Activated T-cell treated with anti-CD3 and anti-CD28 coated beads for 4 hours (primary cell): ENCODE measurements at regions not wholly inside any gene's neighbourhood (a gene's known extent, or its start where the extent isn't known, plus 50 kb on each side); places are given as distances from the start of the nearest gene placed in this dataset.

Experiments
- DNase-seq: peaks from one replicate; pipeline ENCODE4 v3.0.0-alpha.2; 2020

DNA sequence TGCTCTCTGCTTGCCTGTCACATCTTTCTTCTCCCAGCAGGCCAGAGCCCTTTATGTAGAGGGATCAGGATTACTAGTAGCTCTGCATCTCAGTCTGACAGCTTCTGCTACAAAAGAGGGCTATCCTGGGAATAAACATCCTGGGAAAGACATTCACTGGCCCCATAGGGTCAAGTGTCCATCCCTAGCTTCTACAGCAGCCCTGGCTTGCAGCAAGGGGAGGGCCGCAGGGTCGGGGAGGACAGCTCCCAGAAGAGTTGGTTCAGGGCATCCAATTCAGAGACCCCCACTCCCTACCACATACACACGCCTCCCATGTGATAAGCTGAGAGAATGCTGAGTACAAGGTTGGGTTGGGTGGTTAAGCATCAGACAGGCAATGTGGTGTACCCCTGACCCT is 154.1 kb upstream of the PDE10A start:
- no peak for DNase-seq

DNA sequence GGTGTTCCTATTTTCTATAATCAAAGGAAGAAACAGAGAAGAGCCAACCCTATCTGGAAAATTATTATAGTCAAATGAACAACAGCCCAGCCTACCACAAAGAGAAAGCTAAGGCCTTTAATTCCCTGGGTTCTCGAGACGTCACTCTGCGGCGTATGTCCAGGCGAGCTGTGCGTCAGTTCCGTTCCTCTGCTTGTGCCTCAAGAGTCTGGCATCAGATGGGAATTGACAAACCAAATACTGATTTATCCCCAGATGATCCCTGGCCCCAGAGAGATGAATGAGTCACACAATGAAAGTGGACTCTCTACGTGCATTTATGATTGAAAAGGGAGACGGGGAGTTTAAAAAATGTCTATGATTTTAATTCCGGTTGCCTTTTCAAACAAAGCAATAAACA is 151.6 kb upstream of the PDE10A start:
- no peak for DNase-seq

DNA sequence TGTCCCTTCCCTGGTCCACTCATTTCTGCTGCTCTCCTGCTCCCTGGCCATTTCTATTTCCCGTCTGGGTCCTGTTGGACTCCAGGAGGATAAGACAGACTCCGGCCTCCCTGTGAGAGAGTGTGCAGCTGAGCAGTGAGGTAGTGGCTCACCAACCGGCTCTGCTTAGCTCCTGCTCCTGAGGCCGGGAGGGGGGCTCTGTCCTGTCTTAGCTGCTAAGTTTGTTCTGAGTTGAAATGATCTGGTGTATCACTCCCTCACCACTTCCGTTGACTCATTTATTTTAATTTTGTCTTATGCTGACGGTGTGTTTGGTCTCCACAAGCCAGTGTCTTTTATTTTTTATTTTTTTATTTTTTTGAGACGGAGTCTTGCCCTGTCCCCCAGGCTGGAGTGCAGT is 148.5 kb upstream of the PDE10A start:
- DNase-seq = no peak

DNA sequence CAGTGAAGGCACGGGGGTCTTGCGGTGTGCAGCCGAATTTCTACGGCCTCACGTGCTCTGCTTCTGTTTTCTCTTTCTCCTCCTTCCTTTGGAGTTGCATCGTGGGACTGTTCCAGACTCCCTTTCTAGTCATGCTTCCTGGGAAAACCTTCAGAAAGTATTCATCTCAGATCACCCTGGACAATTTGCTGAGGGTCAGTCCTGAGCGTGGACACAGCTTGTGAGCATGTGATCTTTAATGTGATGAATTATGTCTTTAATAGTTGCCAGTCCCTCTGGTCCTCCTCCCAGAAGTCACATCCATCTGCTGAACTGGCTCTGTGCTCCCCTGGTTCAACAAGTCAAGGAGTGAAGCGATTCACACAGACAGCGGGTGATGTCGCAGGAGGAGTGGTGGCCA is 145.0 kb upstream of the PDE10A start:
- no peak for DNase-seq

DNA sequence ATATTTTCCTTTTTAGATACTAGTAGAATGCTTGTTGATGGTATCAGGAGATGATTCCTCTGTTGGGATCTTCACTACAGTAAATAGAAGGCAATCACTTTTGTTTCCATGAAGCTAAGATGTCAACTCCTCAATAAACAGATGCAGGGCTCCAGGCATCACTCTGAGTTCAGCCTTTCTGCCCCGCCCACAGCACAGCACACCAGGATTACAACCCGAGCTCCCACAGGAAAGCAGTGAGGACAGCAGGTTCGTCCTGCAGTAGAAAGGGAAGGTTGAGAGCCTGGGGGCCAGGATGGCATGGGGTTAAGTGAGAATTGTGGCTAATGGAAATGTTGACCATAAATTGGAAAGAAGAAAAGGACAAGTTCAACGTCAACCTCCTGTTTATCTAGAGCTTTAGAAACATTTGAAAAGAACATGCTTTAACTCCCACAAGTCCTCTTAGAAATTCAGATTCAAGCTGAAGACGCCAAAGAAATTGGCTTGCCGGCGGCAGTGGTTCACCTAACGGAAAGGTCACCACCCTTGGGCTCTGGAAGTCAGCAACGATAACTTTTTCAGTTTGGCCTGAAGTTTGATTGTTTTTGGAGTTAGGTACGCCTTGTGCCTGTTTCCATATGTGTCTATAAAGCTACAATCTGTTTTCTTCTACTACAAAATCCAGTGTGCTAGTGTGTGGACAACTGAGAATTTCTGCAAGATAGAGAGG is 144.4 kb upstream of the PDE10A start:
- no peak for DNase-seq

DNA sequence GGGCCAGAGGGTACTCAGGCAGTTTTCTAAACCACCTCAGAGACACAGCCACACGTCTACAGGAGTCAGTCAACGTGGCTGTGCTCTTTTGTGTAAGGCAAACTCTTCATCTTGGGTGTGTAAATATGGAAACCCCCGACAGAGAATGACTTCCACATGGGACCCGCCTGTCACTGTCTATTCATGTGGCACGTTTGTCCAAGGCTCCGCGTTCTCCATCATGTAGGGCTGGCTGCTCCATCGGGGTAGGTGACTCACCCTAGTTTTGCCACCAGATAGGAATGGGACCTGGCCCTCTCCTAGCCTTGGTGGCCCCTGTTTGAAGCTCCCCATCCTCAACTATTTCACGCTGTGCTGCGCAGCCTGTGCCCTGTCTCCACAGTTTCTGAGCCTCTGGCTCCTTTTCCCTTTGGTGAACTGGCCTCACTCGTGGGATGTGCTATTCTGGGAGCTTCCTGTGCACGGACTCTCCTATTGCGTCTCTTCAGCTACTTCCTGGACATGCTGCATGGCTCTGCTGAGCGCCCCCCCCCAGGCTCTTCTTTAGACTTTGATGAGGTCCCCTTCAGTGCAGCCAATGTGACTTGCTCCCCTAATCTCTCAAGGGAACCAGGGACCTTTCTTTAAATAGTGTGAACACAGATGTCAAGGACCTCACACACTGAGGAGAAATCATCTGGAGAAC is 143.2 kb upstream of the PDE10A start:
- DNase-seq = no peak

DNA sequence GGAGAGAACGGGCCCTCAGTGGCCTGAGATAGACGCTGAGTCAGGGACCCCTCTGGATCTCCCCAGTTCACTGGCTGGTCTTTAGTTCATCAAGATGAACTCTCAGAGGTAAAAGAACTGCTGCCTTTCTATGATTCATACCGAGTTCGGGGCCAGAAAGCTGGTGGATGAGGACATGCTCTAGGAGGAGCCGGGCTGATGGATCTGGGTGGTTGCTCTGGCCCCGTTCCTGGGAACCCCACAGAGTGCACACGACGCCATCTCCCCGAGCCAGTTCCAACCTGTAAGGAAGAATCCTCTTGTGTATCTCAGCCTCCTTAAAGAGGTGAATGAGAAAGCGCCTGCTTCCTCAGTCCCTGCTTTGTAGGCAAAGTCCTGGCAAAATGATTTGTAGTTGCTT is 142.6 kb upstream of the PDE10A start:
- no peak for DNase-seq

DNA sequence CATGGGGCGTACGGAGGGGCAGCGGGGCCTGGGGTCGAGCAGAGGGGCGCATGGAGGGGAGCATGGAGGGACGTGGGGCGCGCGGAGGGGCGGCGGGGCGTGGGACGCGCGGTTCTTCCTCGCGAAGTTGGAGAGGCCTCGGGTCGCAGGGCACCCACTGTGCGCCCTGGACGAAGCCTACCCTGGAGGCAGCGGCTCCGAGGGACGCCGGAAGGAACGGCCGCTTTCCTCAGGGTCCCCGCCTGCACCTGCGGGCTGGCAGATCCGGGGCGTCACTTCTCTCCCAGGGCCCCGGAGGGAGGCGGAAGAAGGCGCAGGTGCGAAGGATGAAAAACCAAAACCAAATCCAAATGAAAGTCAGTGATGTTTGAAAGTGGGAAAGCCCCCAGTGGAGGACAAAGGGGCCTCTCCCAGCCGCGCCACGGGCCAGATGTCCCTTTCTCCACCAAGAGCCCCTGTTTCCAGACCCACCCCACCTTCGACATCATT is 142.1 kb upstream of the PDE10A start:
- no peak for DNase-seq

DNA sequence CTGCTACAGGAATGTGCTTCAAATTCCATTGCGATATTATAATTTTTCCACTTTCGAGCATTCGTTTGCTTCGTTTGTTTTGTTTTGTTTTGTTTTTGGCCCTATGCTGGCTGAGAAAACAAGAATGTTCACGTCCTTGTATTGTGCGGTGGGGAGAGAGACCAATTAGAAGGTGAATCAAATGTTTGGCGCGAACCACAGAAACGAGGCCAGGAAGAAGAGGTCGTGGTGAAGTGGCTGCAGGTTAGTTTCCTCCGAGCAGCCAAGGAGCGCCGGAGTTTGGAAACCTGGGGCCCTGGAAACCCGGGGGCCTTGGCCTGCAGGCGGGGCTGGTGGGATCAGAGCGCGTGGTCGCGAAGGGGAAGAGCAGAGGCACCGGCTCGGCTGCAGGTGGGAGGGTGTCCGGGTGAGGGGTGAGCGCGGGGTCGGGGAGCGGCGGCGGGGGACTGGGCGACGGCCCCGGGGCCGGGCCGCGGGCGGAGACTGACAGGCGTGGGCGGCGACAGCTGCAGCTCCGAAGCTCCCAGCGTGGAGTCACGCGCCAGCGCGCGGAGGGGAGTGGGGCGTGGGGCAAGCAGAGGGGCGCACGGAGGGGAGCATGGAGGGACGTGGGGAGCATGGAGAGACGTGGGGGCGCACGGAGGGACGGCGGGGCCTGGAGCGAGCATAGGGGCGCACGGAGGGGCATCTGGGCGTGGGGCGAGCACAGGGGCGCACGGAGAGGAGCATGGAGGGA is 141.5 kb upstream of the PDE10A start:
- no peak for DNase-seq

DNA sequence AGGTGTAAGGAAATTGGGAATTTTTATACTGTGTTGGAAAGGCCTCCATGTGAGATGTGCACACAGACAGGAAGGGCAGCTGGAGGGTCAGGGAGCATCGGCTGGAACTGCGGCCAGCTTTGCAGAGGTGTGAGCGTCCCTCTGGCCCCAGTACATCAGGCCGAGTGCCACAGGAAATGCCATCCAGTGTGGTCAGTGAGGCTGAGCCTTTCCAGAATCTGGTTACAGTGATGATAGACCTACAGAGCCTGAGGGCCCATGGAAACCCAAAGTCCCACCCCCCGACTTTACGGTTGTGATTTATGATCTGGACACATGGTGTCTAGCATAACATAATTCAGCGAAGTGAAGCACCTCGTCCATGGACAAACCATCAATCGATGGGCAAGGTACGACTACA is 137.3 kb upstream of the PDE10A start:
- no peak for DNase-seq

DNA sequence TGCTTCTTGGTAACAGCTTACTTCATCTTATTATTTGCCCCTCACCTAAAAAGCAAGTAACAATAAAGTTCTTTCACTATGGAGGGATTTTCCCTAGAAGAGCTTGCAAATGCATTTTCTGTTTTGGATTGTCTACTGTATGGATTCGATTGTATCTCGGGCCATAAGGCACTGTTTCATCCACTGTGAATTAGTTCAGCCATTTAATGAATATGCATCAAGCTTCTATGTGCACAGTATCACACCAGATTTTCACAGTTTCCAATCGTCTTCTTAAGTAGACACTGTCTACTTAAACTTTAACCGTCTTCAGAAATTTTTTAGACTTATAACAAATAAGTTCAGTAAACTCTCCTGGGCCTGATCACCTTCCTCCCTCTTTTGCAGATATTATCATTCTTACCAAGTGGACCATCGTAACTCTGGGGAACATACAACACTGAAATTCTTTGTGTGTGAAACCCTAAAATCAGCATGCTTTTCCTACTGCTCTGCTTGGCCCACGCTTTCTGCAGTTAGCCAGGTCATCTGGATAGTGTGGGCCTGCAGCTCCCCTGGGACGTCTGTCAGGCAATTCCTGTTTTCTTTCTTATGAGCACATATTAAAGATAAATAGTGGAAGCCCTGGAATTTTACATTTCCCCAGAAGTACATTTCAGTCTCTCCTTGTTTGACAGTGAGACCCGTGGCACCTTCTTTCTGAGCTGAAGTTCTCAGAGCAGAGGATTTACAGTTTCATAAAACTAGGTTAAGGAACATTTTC is 136.5 kb upstream of the PDE10A start:
- no peak for DNase-seq

DNA sequence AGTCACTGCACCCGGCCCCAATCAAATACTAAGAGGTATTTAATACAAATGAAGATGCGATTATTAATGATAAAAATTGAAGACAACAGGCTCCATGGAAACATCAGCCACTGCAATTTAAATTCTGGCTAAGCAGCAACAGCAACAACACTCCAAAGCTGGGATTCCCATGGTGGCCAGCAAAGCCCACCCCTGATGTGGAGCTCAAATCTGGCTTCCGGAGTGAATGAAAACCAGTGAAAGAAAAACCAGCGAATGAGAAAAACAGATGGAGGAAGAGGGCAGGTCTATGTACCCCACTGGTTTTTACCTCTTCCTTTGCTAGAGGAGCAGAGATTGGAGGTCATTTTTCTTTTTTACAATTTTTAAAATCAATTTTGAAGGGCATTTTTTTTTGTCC is 135.9 kb upstream of the PDE10A start:
- no peak for DNase-seq

DNA sequence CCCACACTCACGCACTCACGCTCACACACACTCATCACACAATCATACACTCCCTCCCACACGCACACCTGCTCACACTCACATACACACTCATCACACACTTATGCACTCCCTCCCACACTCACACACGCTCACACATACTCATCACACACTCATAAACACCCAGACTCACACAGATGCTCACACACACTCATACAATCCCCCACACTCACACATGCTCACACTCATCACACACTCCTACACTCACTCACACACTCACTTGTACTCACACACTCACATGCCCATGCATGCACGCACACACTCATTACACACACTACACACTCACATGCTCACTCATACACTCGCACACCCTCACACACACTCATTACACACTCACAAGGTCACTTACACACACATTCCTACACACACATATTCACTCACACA is 131.1 kb upstream of the PDE10A start:
- DNase-seq = no peak

DNA sequence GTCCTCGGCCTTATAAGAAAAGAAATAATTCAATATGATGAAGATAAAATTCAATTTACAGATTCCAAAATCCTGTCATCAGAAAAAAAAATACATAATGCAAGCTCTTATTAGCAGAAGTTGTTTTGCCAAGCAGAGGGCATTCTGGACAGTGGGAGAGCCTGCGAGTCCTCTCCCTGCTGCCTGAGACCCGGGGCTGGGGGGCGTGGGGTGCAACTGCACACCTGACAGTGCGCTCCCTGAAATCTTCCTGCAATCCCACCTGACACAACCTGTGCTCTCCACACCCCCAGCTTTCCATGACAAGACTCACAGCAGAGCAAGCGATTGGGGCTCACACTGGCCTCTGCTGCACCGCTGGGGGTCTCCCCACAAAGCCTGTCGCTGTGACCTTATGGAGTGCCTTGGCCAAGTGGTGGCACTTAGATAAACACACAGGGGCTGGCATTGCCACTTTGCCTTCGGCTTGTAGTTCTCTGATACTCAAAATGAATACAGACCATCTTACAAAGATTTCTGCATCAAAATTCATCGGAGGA is 130.3 kb upstream of the PDE10A start:
- no peak for DNase-seq

DNA sequence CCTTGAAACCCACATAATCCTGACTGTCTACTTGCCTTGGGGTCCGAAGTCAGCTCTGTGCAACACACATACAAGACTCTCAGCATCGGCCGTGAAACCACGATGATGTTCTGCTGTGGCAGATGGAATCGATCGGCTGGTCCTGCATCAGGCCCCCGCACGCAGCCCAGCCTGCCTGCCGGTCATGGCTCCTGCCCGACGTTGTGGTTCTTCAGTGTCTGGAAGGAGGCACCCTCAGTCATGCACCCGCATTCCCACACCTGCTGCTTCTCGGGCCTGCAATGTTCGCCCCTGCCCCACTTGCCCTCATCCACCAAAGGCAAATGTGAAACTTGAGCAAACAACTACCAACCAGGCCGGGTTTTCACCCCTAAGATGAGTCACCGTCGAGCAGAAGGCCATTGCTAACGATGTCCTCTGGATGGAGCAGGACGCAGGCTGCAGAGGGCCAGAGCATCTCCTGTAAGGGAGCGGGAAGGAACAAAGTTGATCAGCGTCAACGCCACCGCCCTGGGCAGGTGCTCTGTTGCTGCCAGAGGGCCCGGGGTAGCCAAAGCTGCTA is 128.9 kb upstream of the PDE10A start:
- no peak for DNase-seq

DNA sequence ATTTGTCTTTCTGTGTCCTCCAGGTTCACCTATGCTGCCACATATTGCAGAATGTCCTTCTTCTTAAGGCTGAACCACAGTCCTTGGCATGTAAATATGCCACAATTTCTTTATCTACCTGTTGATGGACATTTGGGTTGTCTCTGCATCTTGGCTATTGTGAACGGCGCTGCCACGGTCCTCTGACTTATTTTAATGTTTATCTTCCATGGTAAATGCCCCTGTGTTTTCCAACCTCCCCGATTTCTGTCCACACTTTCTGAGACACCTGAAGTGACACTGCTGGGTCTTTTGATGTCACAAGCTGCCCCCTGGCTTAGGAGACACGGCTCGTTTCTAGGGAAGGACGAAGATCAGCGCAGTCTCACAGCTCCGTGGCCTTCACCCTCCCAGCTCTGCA is 128.3 kb upstream of the PDE10A start:
- DNase-seq = no peak

DNA sequence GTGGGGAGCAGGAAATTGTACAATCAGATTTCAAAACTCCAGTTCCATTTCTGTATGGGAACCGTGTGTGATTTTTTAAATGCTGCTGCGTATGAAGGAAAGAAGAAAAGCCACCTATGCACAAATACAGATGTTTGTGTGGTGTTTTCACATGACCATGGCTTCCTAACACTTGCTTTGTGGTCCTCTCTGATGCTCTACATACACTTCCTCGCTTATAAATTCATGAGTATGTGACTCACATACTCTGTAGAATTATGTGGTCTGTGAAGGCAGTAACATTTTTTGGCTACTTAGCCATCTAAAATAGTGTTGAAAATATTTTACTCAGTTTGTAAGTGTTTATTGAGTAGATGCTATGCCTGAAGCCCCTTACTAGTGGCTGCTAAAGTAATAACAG is 119.8 kb upstream of the PDE10A start:
- no peak for DNase-seq

DNA sequence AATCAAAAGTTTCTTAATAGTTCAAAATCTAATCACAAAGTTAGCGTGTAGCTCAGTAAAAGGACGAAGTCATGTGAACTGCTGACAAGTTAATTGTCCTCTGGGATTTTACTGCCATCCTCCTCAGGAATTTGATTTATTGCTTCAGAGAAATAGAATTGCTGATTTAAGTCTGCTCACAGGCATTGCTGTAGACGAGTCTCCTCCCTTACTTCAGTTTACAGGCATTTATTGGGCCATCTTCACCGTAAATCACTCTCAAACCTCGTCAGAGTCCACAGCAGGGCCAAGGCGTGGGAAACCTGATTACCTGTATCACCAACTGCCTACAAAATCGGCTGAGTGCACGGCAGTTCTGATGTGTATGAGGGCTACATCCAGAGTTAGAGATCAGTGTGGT is 119.1 kb upstream of the PDE10A start:
- DNase-seq = no peak

DNA sequence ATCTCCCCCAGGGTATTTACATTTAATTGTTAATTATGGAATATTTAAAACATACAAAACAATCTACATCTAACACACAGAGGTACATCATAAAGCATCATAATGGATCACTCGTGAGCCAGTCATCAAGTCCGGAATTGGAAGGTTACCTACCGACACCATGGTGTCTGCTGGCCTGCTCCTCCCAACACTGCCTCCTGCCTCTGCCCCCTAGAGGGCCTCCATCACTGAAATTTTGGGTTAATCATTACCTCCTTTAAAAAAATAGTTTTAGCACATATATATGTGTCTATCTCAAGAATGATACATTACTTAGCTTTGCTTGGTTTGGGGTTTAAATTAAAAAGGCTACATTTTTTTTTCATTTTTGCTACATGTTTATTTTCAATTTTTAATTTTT is 114.6 kb upstream of the PDE10A start:
- no peak for DNase-seq

DNA sequence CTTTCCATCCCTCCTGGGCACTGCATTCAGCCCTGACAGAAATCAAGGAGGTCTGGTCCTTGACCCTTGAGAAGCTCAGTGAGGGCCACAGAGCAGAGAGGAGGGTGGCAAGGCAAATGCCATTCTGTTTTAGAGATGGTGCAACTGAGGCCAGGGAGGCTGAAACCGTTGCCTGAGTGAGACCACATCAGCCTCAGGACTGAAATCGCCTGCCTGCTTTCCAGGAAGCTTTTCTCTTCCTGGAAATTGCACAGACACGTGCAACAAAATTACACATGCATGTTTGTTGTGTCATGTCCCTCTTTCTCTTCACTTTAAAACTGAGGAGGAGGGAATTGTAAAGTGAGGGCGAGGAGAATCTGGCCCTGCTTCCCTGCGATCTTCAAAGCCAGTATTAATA is 113.7 kb upstream of the PDE10A start:
- DNase-seq = no peak

DNA sequence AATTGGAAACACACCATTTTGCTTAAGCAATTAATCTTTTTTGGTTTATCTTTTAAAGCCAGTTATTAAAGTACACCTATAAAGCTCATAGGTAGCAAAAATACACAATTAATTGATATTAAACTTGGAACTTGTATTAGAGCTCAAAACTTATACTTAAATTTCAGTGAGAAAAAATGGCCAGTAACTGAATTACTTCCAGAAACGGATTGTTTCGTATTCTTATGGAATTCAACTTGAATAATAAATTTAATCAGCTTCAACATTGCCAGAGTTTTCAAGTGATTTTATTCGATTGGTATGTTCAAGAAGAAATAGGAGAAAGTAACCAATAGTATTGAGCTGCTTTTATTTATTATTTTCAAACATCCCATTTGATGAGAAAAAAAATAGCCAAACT is 112.7 kb upstream of the PDE10A start:
- DNase-seq = no peak

DNA sequence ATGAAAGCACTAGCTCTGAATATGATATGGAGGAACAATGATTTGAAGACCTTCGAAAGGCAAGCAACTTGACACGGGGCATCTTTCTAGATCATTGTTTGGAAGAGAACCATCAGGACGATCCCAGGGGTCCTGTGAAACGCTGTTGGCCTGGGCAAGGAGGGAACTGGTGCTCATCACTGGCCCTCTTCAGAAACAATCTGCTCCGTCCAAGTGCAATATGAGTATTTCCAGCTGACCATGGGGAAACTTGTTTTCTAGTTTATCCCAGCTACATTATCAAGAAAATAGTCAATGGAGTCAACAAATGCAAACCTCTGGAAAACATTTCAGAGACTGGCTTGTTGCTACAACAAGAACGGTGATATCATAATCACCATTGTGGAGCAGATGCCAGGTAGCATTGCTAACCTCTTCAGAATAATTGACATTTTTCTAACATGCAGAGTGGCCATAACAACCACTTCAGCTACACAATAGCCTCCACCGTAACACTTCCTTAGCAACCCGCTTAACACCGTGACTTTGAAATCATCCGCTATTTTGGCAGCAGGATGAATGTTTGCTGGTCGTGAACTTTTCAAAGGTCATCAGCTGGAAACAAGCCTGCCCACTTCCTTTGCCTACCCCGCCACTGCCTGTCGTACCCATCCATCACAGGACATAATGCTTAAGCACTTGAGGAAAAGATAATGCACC is 112.0 kb upstream of the PDE10A start:
- no peak for DNase-seq
